ENCODE measurements at regions not wholly inside any gene's neighbourhood (a gene's known extent, or its start where the extent isn't known, plus 50 kb on each side); places are given as distances from the start of the nearest gene placed in this dataset.

DNA sequence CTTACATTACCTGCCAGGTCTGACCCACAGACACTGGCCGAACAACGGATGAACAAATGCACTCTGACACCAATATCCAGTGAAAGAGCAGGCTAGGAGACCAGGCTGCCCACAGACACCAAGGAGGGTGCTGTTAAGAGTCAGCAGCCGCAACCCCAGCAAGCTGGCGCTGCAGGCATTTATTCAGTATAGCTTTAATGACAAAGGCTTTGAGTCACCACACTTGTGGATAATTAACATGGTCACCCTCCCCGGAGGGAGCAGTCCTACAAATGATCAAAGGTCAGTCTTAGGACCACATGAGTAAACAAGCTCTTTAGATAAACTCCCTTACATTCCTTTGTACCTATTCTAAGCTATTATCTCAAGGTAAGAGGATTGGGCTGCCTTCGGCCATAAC lies 368.5 kb upstream of the GRID2 start:
- Mint-ChIP-seq H3K27ac (no peak overlapping the region), H3K27me3 (no peaks in the 10 kb centered on the region)
- CTCF ChIA-PET, result no interaction called here

DNA sequence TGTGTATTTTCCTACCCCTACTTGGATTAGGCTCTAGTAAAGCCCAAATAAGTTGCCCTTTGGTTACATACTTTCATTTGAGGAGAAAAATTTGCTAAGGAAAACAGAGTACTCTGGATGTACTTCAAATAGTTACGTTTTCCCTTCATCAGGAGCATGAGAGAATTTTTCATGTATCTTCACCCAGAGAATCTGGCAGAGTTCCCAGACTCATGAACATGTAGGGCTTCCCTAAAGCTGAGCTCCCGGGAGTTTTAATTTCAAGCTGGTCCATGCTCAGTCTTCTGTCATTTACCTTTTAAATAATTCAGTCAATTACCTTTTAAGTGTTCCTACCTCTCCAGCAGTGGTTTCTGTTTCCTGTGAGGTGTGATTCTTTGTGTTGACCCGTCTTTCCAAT lies 367.5 kb upstream of the GRID2 start:
- Histone ChIP-seq H3K27me3 (ENCODE audit: control insufficient read depth in 1 of 2, insufficient read depth in 2 of 2, low read length in 2 of 2) (no peaks in the 10 kb centered on the region), H3K4me3 (ENCODE audit: low read length) (no peak overlapping the region), H3K36me3 (ENCODE audit: insufficient read depth, low read length) (no peaks in the 10 kb centered on the region), H3K27ac (ENCODE audit: low read depth in 1 of 2, low read length in 2 of 2) (no peak overlapping the region), H3K4me1 (ENCODE audit: insufficient read depth, low read length) (no peaks in the 10 kb centered on the region), H3K9me3 (ENCODE audit: control insufficient read depth in 1 of 2, insufficient read depth in 1 of 2, low read length in 2 of 2) (peaks cover 0 to 4% of the 10 kb centered on the region in 2 experiments)
- TF ChIP-seq, protein P1, sequence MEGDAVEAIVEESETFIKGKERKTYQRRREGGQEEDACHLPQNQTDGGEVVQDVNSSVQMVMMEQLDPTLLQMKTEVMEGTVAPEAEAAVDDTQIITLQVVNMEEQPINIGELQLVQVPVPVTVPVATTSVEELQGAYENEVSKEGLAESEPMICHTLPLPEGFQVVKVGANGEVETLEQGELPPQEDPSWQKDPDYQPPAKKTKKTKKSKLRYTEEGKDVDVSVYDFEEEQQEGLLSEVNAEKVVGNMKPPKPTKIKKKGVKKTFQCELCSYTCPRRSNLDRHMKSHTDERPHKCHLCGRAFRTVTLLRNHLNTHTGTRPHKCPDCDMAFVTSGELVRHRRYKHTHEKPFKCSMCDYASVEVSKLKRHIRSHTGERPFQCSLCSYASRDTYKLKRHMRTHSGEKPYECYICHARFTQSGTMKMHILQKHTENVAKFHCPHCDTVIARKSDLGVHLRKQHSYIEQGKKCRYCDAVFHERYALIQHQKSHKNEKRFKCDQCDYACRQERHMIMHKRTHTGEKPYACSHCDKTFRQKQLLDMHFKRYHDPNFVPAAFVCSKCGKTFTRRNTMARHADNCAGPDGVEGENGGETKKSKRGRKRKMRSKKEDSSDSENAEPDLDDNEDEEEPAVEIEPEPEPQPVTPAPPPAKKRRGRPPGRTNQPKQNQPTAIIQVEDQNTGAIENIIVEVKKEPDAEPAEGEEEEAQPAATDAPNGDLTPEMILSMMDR (IDR thresholded peaks at IDR 0.05), result no peak
- CTCF ChIA-PET, result no interaction called here
- H3K27me3 Mint-ChIP-seq, result no peaks in the 10 kb centered on the region
- H3K4me3 Mint-ChIP-seq, result no peak overlapping the region
- ATAC-seq (ENCODE audit: poor library complexity) (no peak), DNase-seq (no peak)
- intact Hi-C loops (cut with DNase I, micrococcal nuclease), result no loop called here
- no peaks in the 10 kb centered on the region for H3K4me1 Mint-ChIP-seq (ENCODE audit: low read depth)
- no peak overlapping the region for H3K27ac Mint-ChIP-seq
- peaks cover 11% of the 10 kb centered on the region for H3K9me3 Mint-ChIP-seq
- POLR2A ChIA-PET, result no interaction called here
- no peaks in the 10 kb centered on the region for H3K36me3 Mint-ChIP-seq (ENCODE audit: low read depth)

More for the DNA sequence above, 368.5 kb upstream of the GRID2 start:
- H3K36me3 Mint-ChIP-seq (ENCODE audit: low read depth), result no peaks in the 10 kb centered on the region
- POLR2A ChIA-PET, result no interaction called here
- ATAC-seq (ENCODE audit: poor library complexity), result no peak
- H3K4me1 Mint-ChIP-seq (ENCODE audit: low read depth), result no peaks in the 10 kb centered on the region
- no peaks in the 10 kb centered on the region for H3K36me3 ChIP-seq (ENCODE audit: insufficient read depth, low read length)
- no peak for DNase-seq
- no peaks in the 10 kb centered on the region for H3K27me3 ChIP-seq (ENCODE audit: control insufficient read depth in 1 of 2, insufficient read depth in 2 of 2, low read length in 2 of 2)
- peaks cover 0 to 8% of the 10 kb centered on the region in 2 experiments for H3K9me3 ChIP-seq (ENCODE audit: control insufficient read depth in 1 of 2, insufficient read depth in 1 of 2, low read length in 2 of 2)
- H3K4me1 ChIP-seq (ENCODE audit: insufficient read depth, low read length), result no peaks in the 10 kb centered on the region
- no peak overlapping the region for H3K4me3 ChIP-seq (ENCODE audit: low read length)
- peaks cover 9% of the 10 kb centered on the region for H3K9me3 Mint-ChIP-seq
- TF ChIP-seq, protein P1 (IDR thresholded peaks at IDR 0.05), result no peak
- intact Hi-C loops (cut with DNase I, micrococcal nuclease), result no loop called here
- no peak overlapping the region for H3K27ac ChIP-seq (ENCODE audit: low read depth in 1 of 2, low read length in 2 of 2)
- H3K4me3 Mint-ChIP-seq, result no peak overlapping the region

DNA sequence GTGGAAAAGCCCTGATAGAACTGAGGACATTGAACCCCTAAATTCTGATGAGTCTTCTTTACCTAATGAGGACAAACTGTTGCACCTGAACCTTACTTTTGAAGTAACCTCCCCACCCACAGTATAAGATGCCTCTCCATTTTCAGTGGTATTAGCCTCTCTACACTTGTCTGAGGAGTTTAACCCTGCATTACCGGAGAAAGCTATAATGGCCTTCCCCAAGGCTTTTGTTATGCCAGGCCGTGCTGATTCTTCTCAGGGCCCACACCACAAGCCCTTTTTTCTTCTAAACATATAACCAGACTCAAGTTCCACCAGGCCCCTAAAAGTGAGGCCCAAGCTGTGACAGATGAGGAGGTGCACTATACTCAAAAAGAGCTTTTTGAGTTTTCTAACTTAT lies 345.8 kb upstream of the GRID2 start:
- H3K27ac ChIP-seq (ENCODE audit: low read depth in 1 of 2, low read length in 2 of 2), result no peak overlapping the region
- no peaks in the 10 kb centered on the region for H3K4me1 Mint-ChIP-seq (ENCODE audit: low read depth)

More for the DNA sequence above, 345.8 kb upstream of the GRID2 start:
- ChIA-PET CTCF (no interaction called here), POLR2A (no interaction called here)
- H3K36me3 Mint-ChIP-seq (ENCODE audit: low read depth), result no peaks in the 10 kb centered on the region
- H3K4me1 ChIP-seq (ENCODE audit: insufficient read depth, low read length), result no peaks in the 10 kb centered on the region
- H3K27me3 Mint-ChIP-seq, result no peaks in the 10 kb centered on the region
- DNase-seq, result no peak
- H3K9me3 ChIP-seq (ENCODE audit: control insufficient read depth in 1 of 2, insufficient read depth in 1 of 2, low read length in 2 of 2), result peaks cover 0 to 5% of the 10 kb centered on the region in 2 experiments
- no peaks in the 10 kb centered on the region for H3K36me3 ChIP-seq (ENCODE audit: insufficient read depth, low read length)
- H3K9me3 Mint-ChIP-seq, result peaks cover 8% of the 10 kb centered on the region
- H3K27ac Mint-ChIP-seq, result no peak overlapping the region
- intact Hi-C loops (cut with DNase I, micrococcal nuclease), result no loop called here
- TF ChIP-seq, protein P1 (IDR thresholded peaks at IDR 0.05), result no peak
- H3K4me3 ChIP-seq (ENCODE audit: low read length), result no peak overlapping the region
- H3K4me3 Mint-ChIP-seq, result no peak overlapping the region
- H3K27me3 ChIP-seq (ENCODE audit: control insufficient read depth in 1 of 2, insufficient read depth in 2 of 2, low read length in 2 of 2), result no peaks in the 10 kb centered on the region
- no peak for ATAC-seq (ENCODE audit: poor library complexity)

Data from CD4-positive, alpha-beta T cell (primary cell).